ENCODE measurements at regions not wholly inside any gene's neighbourhood (a gene's known extent, or its start where the extent isn't known, plus 50 kb on each side); places are given as distances from the start of the nearest gene placed in this dataset.

GRCh38 chr12:82144505-82144904 lies 213.7 kb downstream of the CCDC59 start:
- H3K9me3 Mint-ChIP-seq, result peaks cover 2% of the 10 kb centered on the region
- H3K4me1 Mint-ChIP-seq, result no peaks in the 10 kb centered on the region
- H3K27me3 Mint-ChIP-seq, result no peaks in the 10 kb centered on the region
- DNase-seq (ENCODE audit: low spot score in 2 of 2) (no peak), ATAC-seq (replicated peaks; ENCODE audit: extremely low read depth, poor library complexity, severe bottlenecking) (no peak)
- no peaks in the 10 kb centered on the region for H3K36me3 Mint-ChIP-seq (ENCODE audit: insufficient read depth)
- H3K4me3 Mint-ChIP-seq, result no peak overlapping the region
- no peak overlapping the region for H3K27ac Mint-ChIP-seq (ENCODE audit: low read depth)

DNA sequence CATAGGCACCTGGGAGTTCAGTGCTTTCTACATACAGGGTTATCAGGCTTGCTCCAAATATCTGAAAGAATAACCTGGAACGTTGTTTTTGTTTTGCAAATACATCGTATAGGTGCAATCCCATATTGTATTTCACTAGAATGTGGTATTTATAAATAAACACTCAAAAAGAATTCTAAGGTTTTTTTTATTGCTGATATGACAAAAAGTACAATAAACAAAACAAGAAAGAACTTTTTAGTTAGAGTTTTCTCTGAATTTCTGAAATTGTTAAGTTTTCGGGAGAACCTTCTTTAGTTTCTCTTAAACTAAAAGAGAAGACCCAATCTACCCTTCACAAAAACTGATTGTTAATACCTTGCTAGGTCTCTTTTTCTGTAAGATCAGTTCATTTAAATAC lies 225.8 kb downstream of the CCDC59 start:
- H3K9me3 Mint-ChIP-seq, result no peaks in the 10 kb centered on the region
- no peaks in the 10 kb centered on the region for H3K27me3 Mint-ChIP-seq
- no peak overlapping the region for H3K27ac Mint-ChIP-seq (ENCODE audit: low read depth)
- ATAC-seq (replicated peaks; ENCODE audit: extremely low read depth, poor library complexity, severe bottlenecking) (no peak), DNase-seq (ENCODE audit: low spot score in 2 of 2) (no peak)
- no peaks in the 10 kb centered on the region for H3K36me3 Mint-ChIP-seq (ENCODE audit: insufficient read depth)
- H3K4me3 Mint-ChIP-seq, result no peak overlapping the region
- no peaks in the 10 kb centered on the region for H3K4me1 Mint-ChIP-seq

- Mint-ChIP-seq H3K4me1 (no peaks in the 10 kb centered on the region), H3K27ac (ENCODE audit: low read depth) (no peak overlapping the region), H3K4me3 (no peak overlapping the region), H3K27me3 (no peaks in the 10 kb centered on the region), H3K9me3 (no peaks in the 10 kb centered on the region), H3K36me3 (ENCODE audit: insufficient read depth) (no peaks in the 10 kb centered on the region)
- no peak for DNase-seq (ENCODE audit: low spot score in 2 of 2)
- ATAC-seq (replicated peaks; ENCODE audit: extremely low read depth, poor library complexity, severe bottlenecking), result no peak
Measured at GRCh38 chr12:82130762-82131161, 227.4 kb downstream of the CCDC59 start.

- H3K4me3 Mint-ChIP-seq, result no peak overlapping the region
- H3K27me3 Mint-ChIP-seq, result no peaks in the 10 kb centered on the region
- no peak for DNase-seq (ENCODE audit: low spot score in 2 of 2)
- no peak overlapping the region for H3K27ac Mint-ChIP-seq (ENCODE audit: low read depth)
- no peaks in the 10 kb centered on the region for H3K4me1 Mint-ChIP-seq
- H3K9me3 Mint-ChIP-seq, result peaks cover 29% of the 10 kb centered on the region
- no peaks in the 10 kb centered on the region for H3K36me3 Mint-ChIP-seq (ENCODE audit: insufficient read depth)
- ATAC-seq (replicated peaks; ENCODE audit: extremely low read depth, poor library complexity, severe bottlenecking), result no peak
Measured at GRCh38 chr12:82124711-82125380, 233.3 kb downstream of the CCDC59 start.

DNA sequence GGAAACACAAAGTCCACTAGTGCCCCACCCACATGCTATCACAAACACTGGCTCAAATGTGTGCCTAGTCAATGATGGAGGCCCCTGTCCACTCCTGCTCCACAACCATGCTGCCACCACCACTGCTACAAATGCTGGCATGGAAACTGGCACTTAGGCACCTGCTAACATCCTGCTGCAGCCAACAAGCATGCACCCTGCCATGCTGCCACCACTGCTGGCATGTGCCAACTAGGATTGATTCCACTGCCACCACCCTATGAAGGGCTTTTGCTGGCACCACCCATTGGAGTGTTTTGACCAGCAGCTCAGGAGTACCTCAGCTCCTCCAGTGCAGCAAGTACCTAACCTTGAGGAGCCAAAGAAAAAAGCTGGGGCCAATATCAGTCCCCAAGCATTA lies 236.6 kb downstream of the CCDC59 start:
- ATAC-seq (replicated peaks; ENCODE audit: extremely low read depth, poor library complexity, severe bottlenecking) (no peak), DNase-seq (ENCODE audit: low spot score in 2 of 2) (no peak)
- Mint-ChIP-seq H3K27me3 (no peaks in the 10 kb centered on the region), H3K36me3 (ENCODE audit: insufficient read depth) (no peaks in the 10 kb centered on the region), H3K4me1 (no peaks in the 10 kb centered on the region), H3K4me3 (no peak overlapping the region), H3K9me3 (peaks cover 34% of the 10 kb centered on the region), H3K27ac (ENCODE audit: low read depth) (no peak overlapping the region)

- peaks cover 34% of the 10 kb centered on the region for H3K9me3 Mint-ChIP-seq
- H3K27ac Mint-ChIP-seq (ENCODE audit: low read depth), result no peak overlapping the region
- no peaks in the 10 kb centered on the region for H3K36me3 Mint-ChIP-seq (ENCODE audit: insufficient read depth)
- DNase-seq (ENCODE audit: low spot score in 2 of 2) (no peak), ATAC-seq (replicated peaks; ENCODE audit: extremely low read depth, poor library complexity, severe bottlenecking) (no peak)
- no peak overlapping the region for H3K4me3 Mint-ChIP-seq
- no peaks in the 10 kb centered on the region for H3K4me1 Mint-ChIP-seq
- no peaks in the 10 kb centered on the region for H3K27me3 Mint-ChIP-seq
Measured at GRCh38 chr12:82120901-82121300, 237.3 kb downstream of the CCDC59 start.

DNA sequence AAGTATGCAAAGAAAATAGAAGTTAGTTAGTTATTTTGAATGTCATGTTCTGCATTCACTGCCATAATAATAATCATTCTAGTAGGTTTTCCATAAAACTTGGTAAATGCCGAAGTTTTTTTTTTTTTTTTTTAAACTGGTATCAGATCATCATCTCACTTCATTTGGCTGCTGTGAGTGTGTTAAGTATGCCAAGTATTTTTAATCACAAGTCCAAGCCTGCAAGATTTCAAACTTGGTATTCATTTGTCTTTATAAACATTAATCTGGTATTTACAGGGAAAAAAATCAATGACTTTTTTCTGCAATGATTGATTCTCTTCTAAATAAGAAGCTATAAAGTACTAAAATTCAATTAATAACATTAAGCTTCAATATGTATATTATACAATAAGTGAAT lies 248.9 kb downstream of the CCDC59 start:
- ATAC-seq (replicated peaks; ENCODE audit: extremely low read depth, poor library complexity, severe bottlenecking) (no peak), DNase-seq (ENCODE audit: low spot score in 2 of 2) (no peak)
- H3K4me1 Mint-ChIP-seq, result no peaks in the 10 kb centered on the region
- peaks cover 6% of the 10 kb centered on the region for H3K9me3 Mint-ChIP-seq
- H3K4me3 Mint-ChIP-seq, result no peak overlapping the region
- H3K27ac Mint-ChIP-seq (ENCODE audit: low read depth), result no peak overlapping the region
- H3K36me3 Mint-ChIP-seq (ENCODE audit: insufficient read depth), result no peaks in the 10 kb centered on the region
- H3K27me3 Mint-ChIP-seq, result no peaks in the 10 kb centered on the region

- Mint-ChIP-seq H3K4me1 (no peaks in the 10 kb centered on the region), H3K4me3 (no peak overlapping the region), H3K27ac (ENCODE audit: low read depth) (no peak overlapping the region), H3K9me3 (peaks cover 12% of the 10 kb centered on the region), H3K36me3 (ENCODE audit: insufficient read depth) (peaks cover 2% of the 10 kb centered on the region), H3K27me3 (no peaks in the 10 kb centered on the region)
- no peak for DNase-seq (ENCODE audit: low spot score in 2 of 2)
- ATAC-seq (replicated peaks; ENCODE audit: extremely low read depth, poor library complexity, severe bottlenecking), result no peak
Measured at GRCh38 chr12:82108615-82109014, 249.6 kb downstream of the CCDC59 start.

DNA sequence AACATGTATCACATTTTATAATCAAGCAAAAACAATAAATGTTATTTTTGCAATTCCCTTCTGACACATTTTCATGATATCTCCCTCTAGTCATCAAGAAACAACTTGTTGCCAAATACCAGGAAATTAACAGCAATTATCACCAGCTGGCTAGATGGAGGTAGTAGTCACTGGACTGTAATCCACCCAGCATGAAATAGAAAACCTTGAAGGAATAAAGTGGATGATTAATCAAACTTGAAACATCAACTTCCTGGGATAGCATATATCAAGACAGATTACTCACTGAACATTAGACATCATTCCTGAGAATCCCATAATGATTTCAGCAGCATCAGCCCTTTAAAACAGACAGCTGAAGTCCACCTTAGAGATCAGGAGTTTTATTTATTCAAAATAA lies 259.0 kb downstream of the CCDC59 start:
- Mint-ChIP-seq H3K4me1 (no peaks in the 10 kb centered on the region), H3K4me3 (no peak overlapping the region), H3K36me3 (ENCODE audit: insufficient read depth) (peaks cover 2% of the 10 kb centered on the region), H3K27ac (ENCODE audit: low read depth) (no peak overlapping the region), H3K27me3 (no peaks in the 10 kb centered on the region), H3K9me3 (peaks cover 37% of the 10 kb centered on the region)
- no peak for DNase-seq (ENCODE audit: low spot score in 2 of 2)
- no peak for ATAC-seq (replicated peaks; ENCODE audit: extremely low read depth, poor library complexity, severe bottlenecking)

DNA sequence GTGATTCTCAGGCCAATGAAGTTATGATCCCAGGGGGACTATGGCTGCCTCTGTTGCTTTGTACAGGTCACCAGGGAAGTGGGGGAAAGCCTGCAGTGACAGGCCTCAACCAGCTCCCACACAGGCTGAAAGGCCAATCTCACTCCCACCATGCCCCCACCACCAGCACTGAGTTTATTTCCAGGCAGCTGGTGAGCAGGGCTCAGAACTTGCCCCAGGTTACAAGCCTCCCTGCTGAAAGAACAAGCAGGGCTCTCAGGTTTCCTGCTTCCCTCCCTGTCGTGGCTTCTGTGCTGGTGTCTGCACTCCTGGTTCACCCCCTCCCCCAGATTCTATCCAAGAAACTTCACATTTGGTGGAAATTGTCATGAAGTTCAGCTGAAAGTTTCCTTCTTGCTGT lies 260.3 kb downstream of the CCDC59 start:
- Mint-ChIP-seq H3K4me3 (no peak overlapping the region), H3K27ac (ENCODE audit: low read depth) (no peak overlapping the region), H3K9me3 (peaks cover 26% of the 10 kb centered on the region), H3K4me1 (no peaks in the 10 kb centered on the region), H3K36me3 (ENCODE audit: insufficient read depth) (no peaks in the 10 kb centered on the region), H3K27me3 (no peaks in the 10 kb centered on the region)
- ATAC-seq (replicated peaks; ENCODE audit: extremely low read depth, poor library complexity, severe bottlenecking), result no peak
- DNase-seq (ENCODE audit: low spot score in 2 of 2), result no peak

DNA sequence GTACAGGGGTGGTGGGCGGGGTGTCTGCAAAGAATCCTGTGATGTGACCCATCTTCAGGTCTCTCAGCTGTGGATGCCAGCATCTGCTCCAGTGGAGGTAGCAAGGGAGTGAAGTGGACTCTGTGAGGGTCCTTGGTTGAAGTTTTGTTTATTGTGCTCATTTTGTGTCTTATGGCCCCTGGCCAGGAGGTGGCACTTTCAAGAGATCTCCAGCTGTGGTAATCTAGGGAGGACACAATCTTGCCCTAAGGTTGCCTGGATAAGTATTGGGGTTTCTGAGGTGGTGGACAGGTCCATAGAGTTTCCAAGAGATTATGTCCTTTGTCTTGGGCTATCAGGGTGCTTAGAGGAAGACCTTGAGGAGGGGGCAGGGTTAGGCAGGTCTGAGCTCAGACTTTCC lies 260.7 kb downstream of the CCDC59 start:
- H3K27ac Mint-ChIP-seq (ENCODE audit: low read depth), result no peak overlapping the region
- H3K4me3 Mint-ChIP-seq, result no peak overlapping the region
- no peaks in the 10 kb centered on the region for H3K36me3 Mint-ChIP-seq (ENCODE audit: insufficient read depth)
- no peak for ATAC-seq (replicated peaks; ENCODE audit: extremely low read depth, poor library complexity, severe bottlenecking)
- H3K27me3 Mint-ChIP-seq, result no peaks in the 10 kb centered on the region
- H3K4me1 Mint-ChIP-seq, result no peaks in the 10 kb centered on the region
- DNase-seq (ENCODE audit: low spot score in 2 of 2), result no peak
- H3K9me3 Mint-ChIP-seq, result peaks cover 26% of the 10 kb centered on the region

DNA sequence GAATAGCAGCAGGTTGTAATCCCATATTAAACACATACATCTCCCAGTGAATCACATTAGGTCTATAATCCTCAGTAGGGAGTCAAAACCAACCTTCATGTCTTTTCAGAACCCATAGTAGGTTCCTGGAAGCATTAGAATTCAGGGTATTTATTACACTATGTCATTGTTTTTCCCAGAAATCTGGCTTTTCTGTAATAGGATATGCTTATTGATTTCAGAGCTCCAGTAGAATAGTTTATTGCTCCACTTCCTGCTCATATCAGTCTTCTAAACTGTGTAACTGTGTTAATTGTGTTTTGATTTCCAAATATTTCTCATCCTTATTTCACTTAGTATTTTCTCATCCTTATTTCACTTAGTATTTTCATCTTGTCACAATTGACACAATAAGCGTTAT lies 268.0 kb downstream of the CCDC59 start:
- Mint-ChIP-seq H3K4me1 (no peaks in the 10 kb centered on the region), H3K27me3 (no peaks in the 10 kb centered on the region), H3K36me3 (ENCODE audit: insufficient read depth) (no peaks in the 10 kb centered on the region), H3K27ac (ENCODE audit: low read depth) (no peak overlapping the region), H3K4me3 (no peak overlapping the region), H3K9me3 (peaks cover 21% of the 10 kb centered on the region)
- DNase-seq (ENCODE audit: low spot score in 2 of 2) (no peak), ATAC-seq (replicated peaks; ENCODE audit: extremely low read depth, poor library complexity, severe bottlenecking) (no peak)

GRCh38 chr12:82089369-82090121 lies 268.6 kb downstream of the CCDC59 start:
- Mint-ChIP-seq H3K27ac (ENCODE audit: low read depth) (no peak overlapping the region), H3K36me3 (ENCODE audit: insufficient read depth) (no peaks in the 10 kb centered on the region), H3K9me3 (peaks cover 20% of the 10 kb centered on the region), H3K4me1 (no peaks in the 10 kb centered on the region), H3K4me3 (no peak overlapping the region), H3K27me3 (no peaks in the 10 kb centered on the region)
- DNase-seq (ENCODE audit: low spot score in 2 of 2) (no peak), ATAC-seq (replicated peaks; ENCODE audit: extremely low read depth, poor library complexity, severe bottlenecking) (no peak)
